SK-N-MC (cell line): ENCODE measurements at regions not wholly inside any gene's neighbourhood (a gene's known extent, or its start where the extent isn't known, plus 50 kb on each side); places are given as distances from the start of the nearest gene placed in this dataset.

ENCODE experiments used
- EZH2 ChIP-seq: fragments of 200-600 bp; sonication (generic); IDR thresholded peaks from one replicate; pipeline ENCODE4 v1.6.1; 2017; ENCODE audit warnings: antibody characterized with exemption
- FOXP2 ChIP-seq: optimal IDR thresholded peaks from 2 replicates; pipeline ENCODE3; 2011; ENCODE audit warnings: mild to moderate bottlenecking, moderate library complexity; ENCODE audit not compliant: insufficient read depth; ENCODE audit errors: extremely low read length, control extremely low read depth
- POLR2AphosphoS5 ChIP-seq: IDR thresholded peaks from 2 replicates; pipeline ENCODE4 v1.6.1; 2012; ENCODE audit warnings: mild to moderate bottlenecking, low read depth, low read length, borderline replicate concordance

DNA sequence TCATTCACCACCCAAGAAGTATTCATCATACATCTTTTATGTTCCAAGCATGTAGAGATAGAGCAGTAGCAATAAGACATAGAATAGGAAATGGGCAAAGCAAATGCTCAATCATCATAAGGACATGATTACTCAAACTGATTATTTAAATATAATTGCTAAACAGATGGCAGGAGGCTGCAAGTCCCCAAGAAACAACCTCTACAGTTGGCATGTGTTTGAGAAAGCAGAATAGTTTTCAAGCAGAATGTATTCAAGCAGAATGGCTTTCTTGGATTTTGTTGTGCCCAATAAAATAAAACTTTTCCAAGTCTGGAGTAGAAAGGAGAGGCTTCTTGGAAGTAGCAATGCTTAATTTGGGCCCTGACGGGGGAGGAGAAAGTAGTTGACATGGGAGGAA lies 86.5 kb upstream of the SYN3 start:
- TF ChIP-seq EZH2 = no peak
- no peak for TF ChIP-seq POLR2AphosphoS5
- no peak for TF ChIP-seq FOXP2
